Lung (tissue), 11 donors: ENCODE measurements at regions not wholly inside any gene's neighbourhood (a gene's known extent, or its start where the extent isn't known, plus 50 kb on each side); places are given as distances from the start of the nearest gene placed in this dataset.

Experiments
- ATAC-seq: fragments of 200-7000 bp; cut with Tn5 transposase; one replicate; pipeline ENCODE4 v1.9.1; 2020; ENCODE audit warnings: moderate number of reproducible peaks; ENCODE audit not compliant: insufficient read depth, low FRiP score
- DNase-seq, 3 donors: peaks; one replicate each; pipeline ENCODE4 v3.0.0-alpha.2; 2013 to 2017
- H3K27ac ChIP-seq, 2 donors: one replicate each; pipeline ENCODE4 v1.5.1; 2013; ENCODE audit warnings: mild to moderate bottlenecking in 2 of 2, moderate library complexity in 2 of 2, control low read depth in 1 of 2, inconsistent platforms in 1 of 2, low read depth in 1 of 2, low read length in 1 of 2
- H3K27me3 ChIP-seq, 3 donors: one replicate each; pipeline ENCODE4 v1.5.1; 2013; ENCODE audit warnings: low read length in 2 of 3; ENCODE audit not compliant: control insufficient read depth in 3 of 3, insufficient read depth in 3 of 3
- H3K36me3 ChIP-seq, 4 donors: one replicate each; pipeline ENCODE4 v1.5.1; 2013; ENCODE audit warnings: low read length in 4 of 4, mild to moderate bottlenecking in 1 of 4, moderate library complexity in 1 of 4; ENCODE audit not compliant: control insufficient read depth in 4 of 4, insufficient read depth in 4 of 4
- H3K4me1 ChIP-seq, 5 donors: one replicate each; pipeline ENCODE4 v1.5.1; 2013; ENCODE audit warnings: low read length in 5 of 5, mild to moderate bottlenecking in 2 of 5, moderate library complexity in 1 of 5; ENCODE audit not compliant: control insufficient read depth in 5 of 5, insufficient read depth in 5 of 5
- H3K4me3 ChIP-seq: one replicate; pipeline ENCODE4 v1.5.1; 2013; ENCODE audit warnings: mild to moderate bottlenecking, control low read depth, moderate library complexity
- H3K9ac ChIP-seq, 2 donors: one replicate each; pipeline ENCODE4 v1.5.1; 2013; ENCODE audit warnings: low read length in 2 of 2, control low read depth in 1 of 2; ENCODE audit not compliant: insufficient read depth in 1 of 2
- H3K9me3 ChIP-seq, 4 donors: one replicate each; pipeline ENCODE4 v1.5.1; 2013; ENCODE audit warnings: low read length in 3 of 4, mild to moderate bottlenecking in 1 of 4, moderate library complexity in 1 of 4; ENCODE audit not compliant: control insufficient read depth in 4 of 4, insufficient read depth in 3 of 4
- CTCF ChIP-seq: IDR thresholded peaks from 2 replicates; pipeline ENCODE4 v1.5.1; 2012; ENCODE audit warnings: mild to moderate bottlenecking; ENCODE audit errors: control extremely low read depth, extremely low read depth
- WGBS, 2 donors: extraction: QIAGEN DNeasy Blood & Tissue Kit; methylation state at CpG; one replicate each; pipeline ENCODE4 v1.1.7; 2013; 5-methylcytosine and 5-hydroxymethylcytosine counted together
- donor health status: control.
- donor health status: control.
- donor health status: Bipolar disorder and iron deficiency.
- donor health status: healthy.
- donor health status: DM: yes; HTN: yes; CAD: no.

- no peak overlapping the region for H3K27ac ChIP-seq
- no peaks in the 10 kb centered on the region for H3K27me3 ChIP-seq
- H3K9ac ChIP-seq = no peak overlapping the region
- no peaks in the 10 kb centered on the region for H3K36me3 ChIP-seq
- no peaks in the 10 kb centered on the region for H3K4me1 ChIP-seq
- ATAC-seq = no peak
- no peak overlapping the region for H3K4me3 ChIP-seq
- H3K9me3 ChIP-seq = no peaks in the 10 kb centered on the region
- TF ChIP-seq CTCF = no peak
- no peak for DNase-seq
- WGBS, 2 donors = 57 to 62% methylated on average over 4 of the region's 4 CpGs
Measured at GRCh38 chr4:147044241-147044640, 98.6 kb upstream of the TTC29 start.

GRCh38 chr4:147049946-147050345 is 104.3 kb upstream of the TTC29 start:
- no peak overlapping the region for H3K9ac ChIP-seq
- H3K27ac ChIP-seq = peak overlapping the region in 1 of 2 donors; percentile 35
- DNase-seq = peak in 1 of 3 donors; percentile 15
- H3K4me3 ChIP-seq = no peak overlapping the region
- TF ChIP-seq CTCF = no peak
- peaks cover 0 to 2% (median 0%) of the 10 kb centered on the region in 3 donors for H3K27me3 ChIP-seq
- no peak for ATAC-seq
- H3K4me1 ChIP-seq = peaks cover 0 to 18% (median 10%) of the 10 kb centered on the region in 5 donors
- H3K9me3 ChIP-seq = no peaks in the 10 kb centered on the region
- 62 to 81% methylated on average over 5 of the region's 5 CpGs for WGBS, 2 donors
- H3K36me3 ChIP-seq = no peaks in the 10 kb centered on the region

GRCh38 chr4:147050356-147050765 is 104.7 kb upstream of the TTC29 start:
- no peak overlapping the region for H3K9ac ChIP-seq
- DNase-seq (peak in 2 of 3 donors; percentile 69 to 83), ATAC-seq (peak; percentile 58)
- WGBS, 2 donors = 27 to 61% methylated on average over 2 of the region's 2 CpGs
- no peak overlapping the region for H3K4me3 ChIP-seq
- H3K4me1 ChIP-seq = peaks cover 0 to 18% (median 10%) of the 10 kb centered on the region in 5 donors
- H3K36me3 ChIP-seq = no peaks in the 10 kb centered on the region
- H3K27me3 ChIP-seq = peaks cover 0 to 2% (median 0%) of the 10 kb centered on the region in 3 donors
- no peaks in the 10 kb centered on the region for H3K9me3 ChIP-seq
- no peak for TF ChIP-seq CTCF
- H3K27ac ChIP-seq = peak overlapping the region in 1 of 2 donors; percentile 35

DNA sequence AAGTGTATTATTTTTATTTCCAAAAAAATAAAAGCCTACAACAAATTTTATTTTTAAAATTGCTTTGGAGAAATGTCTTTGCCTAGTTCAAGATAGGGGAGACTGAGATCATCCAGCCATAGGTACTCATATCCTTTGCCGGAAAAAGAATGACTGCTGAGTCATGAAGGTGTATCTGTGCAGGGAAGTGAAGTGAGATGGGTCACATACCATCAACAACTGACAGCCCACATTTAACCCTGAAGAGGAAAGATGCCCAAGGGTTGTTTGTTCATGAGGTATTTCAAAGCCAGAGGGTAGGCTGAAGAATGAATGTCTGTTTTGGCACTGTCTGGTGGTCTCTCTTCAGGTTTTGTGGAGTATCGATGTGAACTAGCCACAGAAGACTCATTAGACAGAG is 106.7 kb upstream of the TTC29 start:
- WGBS, 2 donors = 84 to 90% methylated on average over 2 of the region's 2 CpGs
- Histone ChIP-seq H3K36me3 (no peaks in the 10 kb centered on the region), H3K27me3 (peaks cover 0 to 2% (median 0%) of the 10 kb centered on the region in 3 donors), H3K9me3 (no peaks in the 10 kb centered on the region), H3K4me1 (peaks cover 0 to 28% (median 10%) of the 10 kb centered on the region in 5 donors), H3K27ac (no peak overlapping the region), H3K9ac (no peak overlapping the region), H3K4me3 (no peak overlapping the region)
- DNase-seq (no peak), ATAC-seq (no peak)
- TF ChIP-seq CTCF = no peak
